ENCODE measurements at regions not wholly inside any gene's neighbourhood (a gene's known extent, or its start where the extent isn't known, plus 50 kb on each side); places are given as distances from the start of the nearest gene placed in this dataset.
A peak's percentile ranks its signal among the peaks of the same experiment; 100 is the strongest.

DNA sequence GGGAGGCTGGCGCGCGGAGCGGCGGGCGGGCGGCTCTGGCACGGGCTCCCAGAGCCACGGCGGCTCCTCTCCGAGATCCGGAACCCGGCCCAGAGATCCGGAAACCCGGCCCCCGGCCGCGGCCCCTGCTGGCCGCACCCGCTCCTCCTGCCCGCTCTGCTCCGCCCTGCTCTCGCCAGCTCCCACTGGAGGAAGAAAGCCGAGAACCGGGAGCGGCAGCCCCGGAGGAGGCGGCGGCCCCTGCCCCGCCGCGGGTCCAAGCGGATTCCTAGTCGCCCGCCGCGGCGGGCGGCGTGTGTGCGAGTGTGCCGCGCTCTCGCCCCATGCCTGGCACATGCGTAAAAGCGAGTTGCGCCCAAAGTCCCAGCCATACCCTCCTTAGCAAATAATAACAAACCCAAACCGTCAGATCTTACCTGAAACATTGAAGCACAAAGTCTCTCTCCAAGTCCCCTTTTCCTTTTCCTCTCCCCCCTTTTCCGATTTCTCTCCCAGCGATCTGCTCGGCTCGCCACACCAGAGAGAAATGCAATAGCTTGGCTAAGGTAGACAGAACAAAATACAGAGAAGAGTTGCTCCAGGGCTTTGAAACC, 108.7 kb upstream of the KCTD1 start:
- in situ Hi-C loops (cut with HindIII; ENCODE audit: low pct_ligation_motif_present, low pct_unique_long_range_greater_than_20kb, low sequenced_read_pairs), result no loop called here
- peak; percentile 60 for DNase-seq

DNA sequence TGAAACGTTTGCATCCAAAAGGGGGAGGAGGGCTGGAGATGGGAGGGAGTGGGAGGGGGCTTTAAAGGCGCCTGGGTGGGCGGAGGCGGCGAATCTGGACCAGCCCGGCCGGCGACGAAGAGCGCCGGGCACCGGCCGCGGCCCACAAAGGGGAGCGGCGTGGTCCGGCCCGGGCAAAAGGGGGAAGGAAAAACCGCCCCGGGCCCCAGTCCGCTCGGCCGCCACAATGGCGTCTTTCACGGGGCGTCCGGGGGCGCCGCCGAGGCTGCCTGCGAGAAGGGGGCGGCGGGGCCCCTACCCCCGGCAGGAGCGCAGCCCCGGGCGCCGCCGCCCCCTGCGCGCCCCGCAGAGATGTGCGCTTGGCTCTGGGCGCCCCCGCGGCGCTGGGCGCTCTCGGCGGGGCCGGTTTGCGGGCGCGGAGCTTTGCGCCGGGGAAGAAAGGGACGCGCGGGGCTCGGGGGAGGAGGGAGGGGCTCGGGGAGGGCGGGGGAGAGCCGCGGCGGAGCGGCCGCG, 108.1 kb upstream of the KCTD1 start:
- no peak for DNase-seq
- in situ Hi-C loops (cut with HindIII; ENCODE audit: low pct_ligation_motif_present, low pct_unique_long_range_greater_than_20kb, low sequenced_read_pairs), result no loop called here

DNA sequence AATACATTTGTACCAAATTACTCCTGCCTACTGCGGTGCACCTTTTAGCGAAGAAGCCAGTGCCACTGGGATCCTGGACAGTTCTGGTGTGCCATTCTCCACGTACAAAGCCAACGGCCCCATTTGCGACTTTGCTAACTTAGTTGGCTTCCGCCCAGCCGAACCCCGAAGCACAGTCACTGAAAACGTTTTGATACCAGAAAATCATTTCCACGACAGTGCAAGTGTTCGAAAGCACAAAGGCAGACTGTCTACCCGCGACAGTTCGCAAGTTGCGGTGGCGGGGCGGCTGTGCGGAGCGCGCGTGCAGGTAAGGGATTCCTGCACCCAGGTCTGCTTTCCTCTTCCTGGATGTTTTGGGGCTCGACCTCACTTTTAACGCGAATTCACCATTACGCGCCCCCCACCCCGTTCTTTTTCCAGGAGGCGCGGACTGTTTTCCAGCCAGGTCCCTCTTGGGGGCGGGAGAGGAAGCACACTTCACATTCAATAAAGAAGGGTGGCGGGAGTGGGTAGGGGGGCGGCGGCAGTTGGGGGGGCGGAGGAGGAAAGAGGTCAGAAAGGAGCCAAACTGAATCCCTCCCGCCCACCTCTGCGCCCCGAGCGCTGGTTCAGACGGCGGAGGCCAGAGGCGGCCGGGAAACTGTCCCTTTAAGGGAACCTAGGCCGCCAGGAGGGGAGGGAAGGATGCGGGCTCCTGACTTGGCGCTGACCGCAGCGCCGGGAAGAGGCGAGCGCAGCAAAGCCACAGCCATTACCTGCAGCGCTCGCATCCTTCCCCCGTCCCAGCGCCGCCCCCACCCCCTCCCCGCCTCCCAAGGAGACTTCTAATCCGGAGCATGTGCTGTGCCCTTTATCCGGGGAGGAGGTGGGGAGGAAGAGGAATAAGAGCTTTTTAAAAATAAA, 107.4 kb upstream of the KCTD1 start:
- peak; percentile 61 for DNase-seq
- in situ Hi-C loops (cut with HindIII; ENCODE audit: low pct_ligation_motif_present, low pct_unique_long_range_greater_than_20kb, low sequenced_read_pairs), result no loop called here

DNA sequence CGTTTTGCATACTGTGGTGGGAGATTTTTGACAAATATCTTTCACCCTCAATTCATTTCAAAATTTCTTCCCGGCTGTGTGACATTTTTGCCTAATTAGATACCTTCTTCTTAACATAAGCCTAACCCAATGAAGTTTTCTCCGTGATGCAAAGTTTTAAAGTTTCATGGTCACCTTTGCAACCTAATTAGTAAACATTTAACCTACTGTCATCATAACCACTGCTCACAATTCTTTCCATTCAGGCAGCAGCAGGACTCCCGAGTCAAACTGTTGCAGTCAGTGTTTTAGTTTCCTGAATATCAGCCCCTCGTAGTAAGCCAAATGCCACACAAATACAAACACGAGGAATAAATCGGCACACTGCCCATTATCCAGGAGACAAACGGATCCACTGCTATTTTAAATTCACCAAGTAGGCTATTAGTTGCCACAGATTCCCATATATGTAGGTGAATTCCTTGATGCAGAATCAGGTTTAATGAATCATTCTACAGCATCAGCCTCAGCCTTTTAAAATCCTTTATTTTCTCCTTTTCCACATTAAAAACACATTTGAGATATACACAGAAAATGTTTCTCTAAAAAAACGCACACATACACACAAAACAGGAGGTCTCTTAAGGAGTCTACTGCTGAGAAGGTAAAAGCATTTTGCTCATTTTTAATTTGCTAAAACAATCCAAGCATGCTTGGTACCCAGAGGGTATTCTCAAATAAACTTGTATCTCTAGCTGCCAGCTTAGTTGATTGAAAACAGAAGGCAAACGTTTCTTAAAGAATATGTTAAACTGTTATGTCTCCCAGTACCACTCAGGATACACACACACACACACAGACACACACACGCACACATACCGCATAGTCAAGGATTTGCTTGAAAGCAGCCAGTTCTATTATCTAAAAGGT, 106.5 kb upstream of the KCTD1 start:
- in situ Hi-C loops (cut with HindIII; ENCODE audit: low pct_ligation_motif_present, low pct_unique_long_range_greater_than_20kb, low sequenced_read_pairs), result no loop called here
- DNase-seq, result peak; percentile 14

DNA sequence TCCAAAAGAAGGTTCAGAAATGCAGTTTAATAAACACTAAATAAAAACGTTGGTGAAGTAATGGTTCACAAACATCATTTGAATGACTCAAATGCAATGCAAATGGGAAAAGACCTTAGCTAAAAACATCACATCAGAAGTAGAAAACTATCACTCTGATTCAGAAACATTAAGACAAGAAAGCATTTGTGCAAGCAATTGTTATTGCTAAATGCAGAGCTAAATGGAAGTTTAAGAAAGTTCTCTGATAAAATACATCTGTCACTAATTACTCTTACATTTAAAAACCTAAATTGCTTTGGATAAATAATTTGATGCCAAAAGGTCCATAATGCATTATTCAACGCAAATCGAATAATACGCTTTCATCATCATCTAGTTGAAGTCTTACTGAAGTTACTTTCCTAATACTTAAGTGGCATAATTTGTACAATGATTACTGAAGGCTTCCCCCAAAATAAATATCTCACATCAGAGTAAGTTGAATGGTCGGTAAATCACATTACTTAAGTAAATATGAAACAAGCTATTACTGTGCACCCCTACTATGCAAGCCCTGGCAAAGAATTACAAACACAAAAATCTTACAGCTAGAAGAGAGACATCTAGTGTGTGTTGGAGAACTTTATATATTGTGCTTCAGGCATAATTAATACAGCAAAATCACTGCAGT, 105.7 kb upstream of the KCTD1 start:
- in situ Hi-C loops (cut with HindIII; ENCODE audit: low pct_ligation_motif_present, low pct_unique_long_range_greater_than_20kb, low sequenced_read_pairs), result no loop called here
- DNase-seq, result peak; percentile 5

DNA sequence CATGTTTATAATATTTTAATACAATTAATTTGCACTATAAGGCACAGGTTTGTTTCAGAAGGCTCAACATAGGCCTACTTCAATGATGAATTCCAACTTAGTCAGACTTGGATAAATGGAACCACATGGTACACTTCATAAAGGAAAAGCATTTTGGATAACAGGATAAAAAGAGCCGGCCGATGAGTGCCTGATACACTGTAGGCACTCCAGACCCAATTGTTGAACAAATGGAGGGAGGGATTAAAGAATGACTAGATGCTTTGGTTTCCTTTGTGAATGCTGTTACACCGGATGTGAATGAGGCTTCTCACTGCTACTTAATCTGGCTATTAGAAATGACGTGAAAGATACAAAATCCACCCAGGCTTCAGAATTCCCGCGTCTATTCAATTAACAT, 104.1 kb upstream of the KCTD1 start:
- no peak for DNase-seq
- in situ Hi-C loops (cut with HindIII; ENCODE audit: low pct_ligation_motif_present, low pct_unique_long_range_greater_than_20kb, low sequenced_read_pairs), result no loop called here

DNA sequence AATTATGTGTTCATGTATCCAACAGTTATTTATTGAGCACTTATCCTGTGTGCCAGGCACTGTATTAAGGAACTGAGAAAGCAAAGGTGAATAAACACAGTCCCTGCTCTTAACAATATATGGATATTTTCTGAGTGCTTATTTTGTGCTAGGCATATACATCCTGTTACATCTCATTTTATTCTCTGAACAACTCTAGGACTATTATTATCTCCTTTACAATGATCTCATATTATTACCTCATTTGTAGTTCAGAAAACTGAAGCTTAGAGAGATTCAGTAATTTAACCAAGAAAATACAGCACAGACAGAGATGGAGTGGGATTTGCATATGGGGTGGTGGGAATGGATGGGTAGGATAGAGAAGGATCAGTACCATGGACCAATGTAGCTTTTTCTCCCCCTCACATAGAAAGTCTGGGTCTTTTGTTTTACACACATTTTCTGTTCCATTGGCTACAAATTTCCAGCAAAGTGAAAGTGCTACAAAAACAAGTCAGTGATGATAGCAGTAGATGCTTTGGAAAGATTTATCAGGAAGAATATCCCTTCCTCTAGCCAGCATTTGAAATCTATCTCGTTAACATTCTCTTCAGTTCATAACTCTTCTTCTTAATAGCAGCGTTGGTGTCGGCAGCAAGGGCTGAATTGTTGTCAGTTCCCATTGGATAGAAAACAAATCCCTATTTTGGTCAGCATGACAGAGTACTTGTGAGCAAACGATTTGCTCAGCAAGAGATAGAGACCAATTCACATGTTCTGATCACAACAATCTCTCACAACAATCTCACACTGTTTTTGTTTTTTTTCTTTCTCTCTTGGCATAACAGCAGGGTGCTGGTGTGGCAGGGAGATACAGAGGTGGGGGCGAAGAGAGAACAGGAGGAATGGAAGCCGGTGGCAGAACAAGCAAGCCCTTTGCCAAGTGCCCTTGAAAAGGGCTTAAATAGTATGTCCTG, 102.2 kb upstream of the KCTD1 start:
- in situ Hi-C loops (cut with HindIII; ENCODE audit: low pct_ligation_motif_present, low pct_unique_long_range_greater_than_20kb, low sequenced_read_pairs), result no loop called here
- no peak for DNase-seq

DNA sequence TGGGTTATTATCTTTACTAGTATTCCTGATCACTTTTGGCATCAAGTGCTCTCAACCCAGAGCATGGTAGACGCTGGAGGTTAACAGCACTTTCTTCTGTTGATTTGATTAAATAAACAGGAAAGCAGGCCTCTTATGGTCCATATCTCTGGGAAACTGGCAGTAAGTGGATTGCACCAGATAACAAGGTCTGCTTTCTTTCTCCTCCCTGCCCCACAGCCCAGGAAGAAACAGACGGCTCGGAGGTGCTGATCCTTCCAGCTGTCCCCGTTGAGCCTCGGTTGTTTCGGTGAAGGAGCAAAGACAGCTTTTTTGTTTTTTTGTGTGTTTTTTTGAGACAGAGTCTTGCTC, 100.8 kb upstream of the KCTD1 start:
- in situ Hi-C loops (cut with HindIII; ENCODE audit: low pct_ligation_motif_present, low pct_unique_long_range_greater_than_20kb, low sequenced_read_pairs), result no loop called here
- DNase-seq, result no peak

DNA sequence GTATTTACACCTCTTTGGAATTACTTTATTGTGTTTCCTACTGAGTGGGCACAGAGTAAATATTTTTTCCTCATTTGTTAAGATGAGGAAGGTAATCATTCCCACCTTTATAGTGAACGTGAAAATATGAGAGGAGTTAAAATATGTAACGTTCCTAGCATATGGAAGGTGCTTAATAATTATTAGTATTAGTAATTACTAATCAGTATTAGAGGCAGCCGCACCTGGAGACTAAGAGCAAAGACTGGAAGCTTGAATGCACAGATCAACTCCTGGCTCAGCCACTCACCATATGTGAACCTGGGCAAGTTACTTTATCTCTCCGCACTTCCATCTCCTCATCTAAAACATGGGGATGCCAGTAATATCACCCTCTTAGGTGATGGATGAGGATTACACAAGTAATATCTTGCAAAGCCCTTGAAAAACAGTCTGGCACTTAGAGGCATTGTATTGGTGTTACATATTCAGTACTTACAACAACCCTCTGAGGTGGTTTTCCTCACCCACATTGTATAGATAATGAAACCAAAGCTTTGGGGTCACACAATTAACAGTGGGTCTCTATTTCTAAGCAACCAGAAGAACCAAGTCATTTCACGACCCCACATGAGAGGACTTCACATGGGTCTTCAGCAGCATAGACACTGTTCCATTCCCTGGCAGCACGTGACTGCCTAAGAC, 100.3 kb upstream of the KCTD1 start:
- DNase-seq, result no peak
- in situ Hi-C loops (cut with HindIII; ENCODE audit: low pct_ligation_motif_present, low pct_unique_long_range_greater_than_20kb, low sequenced_read_pairs), result no loop called here

DNA sequence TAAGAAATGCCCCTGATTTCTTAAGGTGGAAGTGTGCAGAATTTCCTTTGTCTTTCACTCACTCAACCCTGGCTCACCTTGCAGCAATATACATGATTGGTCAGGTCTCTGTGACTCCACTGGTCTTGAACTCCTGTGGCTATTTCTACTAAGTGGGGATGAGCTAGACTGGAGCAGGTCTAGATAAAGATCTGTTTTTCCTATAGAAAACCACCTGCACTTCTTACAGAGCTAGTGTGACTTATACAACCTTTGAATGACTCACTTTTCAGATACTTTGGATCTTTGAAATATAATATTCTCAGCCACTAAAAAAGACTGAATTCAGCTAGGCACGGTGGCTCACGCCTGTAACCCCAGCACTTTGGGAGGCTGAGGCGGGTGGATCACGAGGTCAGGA, 98.5 kb upstream of the KCTD1 start:
- no peak for DNase-seq
- in situ Hi-C loops (cut with HindIII; ENCODE audit: low pct_ligation_motif_present, low pct_unique_long_range_greater_than_20kb, low sequenced_read_pairs), result no loop called here

DNA sequence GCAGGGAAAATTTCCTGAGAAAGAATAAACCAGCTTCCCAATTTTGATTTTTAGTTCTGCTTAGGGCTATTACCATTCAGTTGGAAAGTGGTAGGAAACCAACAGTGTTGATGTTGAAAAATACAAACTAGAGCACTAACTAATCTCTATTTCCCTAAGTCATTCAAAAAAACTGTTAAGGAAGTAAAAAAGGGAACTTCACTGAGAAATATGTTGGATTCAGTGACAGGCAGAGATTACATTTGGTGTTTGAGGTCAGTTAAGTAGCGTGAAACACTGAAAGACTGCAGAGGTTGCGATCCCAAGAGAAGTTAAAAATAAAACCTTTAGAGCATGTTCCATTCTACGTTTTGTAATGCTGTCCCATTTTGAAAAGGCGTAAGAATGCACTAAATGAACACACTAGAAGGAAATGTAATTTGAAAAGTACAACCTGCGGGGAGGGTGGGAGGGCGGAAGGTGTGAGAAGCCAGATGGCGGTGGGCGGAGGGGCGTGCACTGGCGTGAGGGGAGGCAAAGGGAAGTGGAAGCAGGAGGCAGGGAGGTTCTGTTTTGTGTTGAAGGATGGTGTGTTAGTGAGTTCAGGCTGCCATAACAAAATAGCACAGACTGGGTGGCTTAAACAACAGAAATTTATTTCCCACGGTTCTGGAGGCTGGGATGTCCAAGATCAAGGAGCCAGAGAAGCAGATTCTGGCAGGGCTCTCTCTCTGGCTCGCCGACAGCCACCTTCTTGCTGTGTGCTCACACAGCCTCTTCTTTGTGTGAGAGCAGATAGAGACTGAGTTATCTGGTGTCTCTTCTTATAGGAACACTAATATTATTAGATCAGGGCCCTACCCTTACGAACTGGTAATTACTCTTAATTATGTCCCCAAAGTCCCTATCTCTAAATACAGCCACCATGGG, 94.3 kb upstream of the KCTD1 start:
- in situ Hi-C loops (cut with HindIII; ENCODE audit: low pct_ligation_motif_present, low pct_unique_long_range_greater_than_20kb, low sequenced_read_pairs), result no loop called here
- no peak for DNase-seq

DNA sequence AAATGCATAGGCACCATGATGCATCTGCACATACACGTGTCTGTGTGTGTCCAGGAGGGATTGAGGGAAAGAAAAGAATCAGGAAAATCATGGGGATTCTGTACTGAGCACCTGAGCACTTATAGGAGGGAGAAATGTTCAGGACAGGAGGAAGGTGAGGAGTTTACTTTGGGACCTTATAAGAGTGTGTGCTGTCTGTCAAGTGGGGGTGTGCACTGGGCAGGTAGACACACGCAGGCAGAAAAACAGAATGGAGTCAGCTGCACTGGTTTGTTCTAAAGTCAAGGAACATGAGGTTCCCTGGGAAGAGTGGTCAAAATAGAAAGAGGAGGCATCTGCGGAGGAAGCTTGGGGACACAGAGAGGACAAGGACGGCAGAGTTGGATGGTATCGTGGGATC, 92.2 kb upstream of the KCTD1 start:
- in situ Hi-C loops (cut with HindIII; ENCODE audit: low pct_ligation_motif_present, low pct_unique_long_range_greater_than_20kb, low sequenced_read_pairs), result no loop called here

DNA sequence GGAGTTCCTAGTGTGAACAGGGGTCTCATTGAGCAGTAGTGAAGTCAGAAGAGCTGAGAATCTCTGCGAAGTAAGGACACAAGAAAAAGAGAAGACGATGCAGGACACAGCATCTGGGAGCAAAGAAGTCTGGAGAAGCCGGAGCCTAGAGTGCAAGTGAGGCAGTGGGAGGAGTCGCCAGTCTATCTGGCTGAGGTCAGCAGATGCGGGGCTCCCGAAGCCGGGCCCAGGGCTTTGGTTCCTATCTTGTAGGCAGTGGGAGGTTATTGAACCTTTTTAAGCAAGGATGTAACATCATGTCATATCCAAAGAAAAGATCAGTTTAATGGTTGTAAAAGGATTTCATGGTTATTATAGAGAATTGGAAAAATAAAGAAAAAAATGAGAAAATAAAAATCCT, 90.8 kb upstream of the KCTD1 start:
- in situ Hi-C loops (cut with HindIII; ENCODE audit: low pct_ligation_motif_present, low pct_unique_long_range_greater_than_20kb, low sequenced_read_pairs), result no loop called here

More for the DNA sequence above, 92.2 kb upstream of the KCTD1 start:
- no peak for DNase-seq

DNA sequence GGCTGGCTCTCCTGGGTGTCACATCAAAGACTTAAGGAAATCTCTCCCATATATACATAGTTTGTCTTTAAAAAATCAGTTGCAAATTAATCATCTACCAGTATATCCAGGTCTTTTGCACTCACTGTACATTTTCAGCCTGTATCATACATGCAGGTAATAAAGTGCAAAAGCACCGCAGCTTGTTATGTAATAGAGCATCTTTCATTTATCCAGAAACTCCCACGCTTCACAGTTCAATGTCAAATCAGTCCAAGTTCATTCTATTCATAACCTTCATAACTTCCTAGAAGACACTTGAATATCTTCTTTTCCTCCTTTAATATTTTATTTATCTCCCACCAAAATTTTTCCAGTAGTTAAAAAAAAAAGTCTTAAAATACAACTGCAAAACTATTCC, 89.6 kb upstream of the KCTD1 start:
- no peak for DNase-seq
- in situ Hi-C loops (cut with HindIII; ENCODE audit: low pct_ligation_motif_present, low pct_unique_long_range_greater_than_20kb, low sequenced_read_pairs), result no loop called here

More for the DNA sequence above, 90.8 kb upstream of the KCTD1 start:
- no peak for DNase-seq

DNA sequence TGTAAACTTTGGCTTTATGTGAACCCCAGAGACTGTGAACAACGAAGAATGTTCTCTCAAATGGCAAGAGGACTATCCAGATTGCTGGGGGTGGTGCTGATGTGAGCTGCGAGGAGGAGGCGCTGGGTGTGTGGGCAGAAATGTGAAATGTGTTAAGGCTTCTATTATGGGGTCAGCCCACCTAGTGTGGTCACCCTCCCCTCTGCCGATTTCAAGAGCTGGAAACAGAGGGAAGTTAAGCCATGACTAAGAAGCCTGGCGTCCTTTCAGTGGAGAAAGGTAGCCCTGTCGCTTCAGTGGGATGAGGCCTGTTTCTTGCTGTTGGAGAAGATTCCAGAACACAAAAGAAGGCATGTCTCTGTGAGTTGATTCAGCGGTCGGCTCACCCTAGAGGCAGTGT, 89.0 kb upstream of the KCTD1 start:
- DNase-seq, result no peak
- in situ Hi-C loops (cut with HindIII; ENCODE audit: low pct_ligation_motif_present, low pct_unique_long_range_greater_than_20kb, low sequenced_read_pairs), result no loop called here

DNA sequence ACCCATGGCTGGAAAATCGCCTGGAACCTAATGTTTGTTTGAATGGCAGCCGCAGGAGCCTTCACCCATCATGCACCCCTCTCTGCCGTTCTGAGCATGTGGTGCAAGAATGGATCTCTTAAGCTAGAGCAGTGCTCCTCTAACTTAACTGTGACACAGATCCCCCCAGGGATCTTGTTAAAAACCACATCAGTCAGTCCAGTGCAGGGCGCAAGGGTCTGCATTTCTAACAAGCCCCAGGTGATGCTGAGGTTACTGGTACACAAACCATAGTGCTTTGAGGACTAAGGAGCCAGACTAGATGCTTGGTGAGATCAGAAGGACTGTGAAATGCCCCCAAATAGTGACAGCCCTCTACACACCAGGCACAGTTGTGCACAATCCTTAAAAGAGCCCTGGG, 87.1 kb upstream of the KCTD1 start:
- in situ Hi-C loops (cut with HindIII; ENCODE audit: low pct_ligation_motif_present, low pct_unique_long_range_greater_than_20kb, low sequenced_read_pairs), result no loop called here
- DNase-seq, result no peak

Measured in ACHN (cell line).